ENCODE measurements at regions not wholly inside any gene's neighbourhood (a gene's known extent, or its start where the extent isn't known, plus 50 kb on each side); places are given as distances from the start of the nearest gene placed in this dataset.

GRCh38 chr16:85432606-85433005, 180.5 kb upstream of the GSE1 start:
- no peak for TF ChIP-seq CTCF (IDR thresholded peaks at IDR 0.05)
- TF ChIP-seq POLR2A (IDR thresholded peaks at IDR 0.05): no peak

Measured in thyroid gland (tissue), 4 donors.